DND-41 (cell line): ENCODE measurements at regions not wholly inside any gene's neighbourhood (a gene's known extent, or its start where the extent isn't known, plus 50 kb on each side); places are given as distances from the start of the nearest gene placed in this dataset.

Source experiments
- ATAC-seq: fragments of 200-7000 bp; cut with Tn5 transposase; 3 replicates; pipeline ENCODE4 v1.9.1; 2021; ENCODE audit warnings: low read depth; ENCODE audit not compliant: insufficient read depth
- DNase-seq: peaks from one replicate; pipeline ENCODE4 v3.0.0-alpha.2; 2020
- H2AFZ ChIP-seq: 2 replicates; pipeline ENCODE4 v1.6.0; 2012; ENCODE audit warnings: low read depth, low read length
- H3K27ac ChIP-seq: 2 replicates; pipeline ENCODE4 v1.5.1; 2012; ENCODE audit warnings: low read length, inconsistent platforms
- H3K27me3 ChIP-seq: fragments of 200-600 bp; sonication (generic); 2 replicates; pipeline ENCODE4 v1.6.0; 2012; ENCODE audit warnings: low read length, mild to moderate bottlenecking, inconsistent platforms; ENCODE audit not compliant: insufficient read depth, poor library complexity
- H3K36me3 ChIP-seq: 2 replicates; pipeline ENCODE4 v1.5.1; 2012; ENCODE audit warnings: low read length, inconsistent platforms; ENCODE audit not compliant: insufficient read depth
- H3K4me1 ChIP-seq: 2 replicates; pipeline ENCODE4 v1.5.1; 2012; ENCODE audit warnings: mild to moderate bottlenecking, low read length; ENCODE audit not compliant: insufficient read depth
- H3K4me2 ChIP-seq: 2 replicates; pipeline ENCODE4 v1.6.0; 2012; ENCODE audit warnings: mild to moderate bottlenecking, moderate library complexity, low read length, inconsistent platforms; ENCODE audit not compliant: insufficient read depth
- H3K4me3 ChIP-seq, 2 experiments: fragments of 200-600 bp in 1 of 2; shearing (Covaris generic) in 1 of 2; 2 replicates each; pipeline ENCODE4 v1.5.1; 2012 to 2016; ENCODE audit warnings: inconsistent platforms in 2 of 2, low read length in 2 of 2, mild to moderate bottlenecking in 2 of 2, low read depth in 1 of 2, moderate library complexity in 1 of 2
- H3K79me2 ChIP-seq: 2 replicates; pipeline ENCODE4 v1.6.0; 2012; ENCODE audit warnings: low read length, inconsistent platforms; ENCODE audit not compliant: insufficient read depth
- H3K9ac ChIP-seq: 2 replicates; pipeline ENCODE4 v1.6.0; 2012; ENCODE audit warnings: low read depth, mild to moderate bottlenecking, inconsistent platforms, low read length, moderate library complexity
- H3K9me3 ChIP-seq: 2 replicates; pipeline ENCODE4 v1.5.1; 2012; ENCODE audit warnings: low read length, moderate library complexity, mild to moderate bottlenecking, inconsistent platforms; ENCODE audit not compliant: insufficient read depth, severe bottlenecking
- H4K20me1 ChIP-seq: 2 replicates; pipeline ENCODE4 v1.6.0; 2012; ENCODE audit warnings: low read length; ENCODE audit not compliant: insufficient read depth
- EZH2 ChIP-seq: IDR thresholded peaks from 3 replicates; pipeline ENCODE4 v1.6.1; 2012; ENCODE audit warnings: borderline replicate concordance, low read depth, mild to moderate bottlenecking, moderate library complexity, low read length, inconsistent platforms; ENCODE audit not compliant: severe bottlenecking
- TF ChIP-seq, protein P1 (sequence below): IDR thresholded peaks from 2 replicates; pipeline ENCODE4 v1.5.1; 2012; ENCODE audit warnings: borderline replicate concordance, low read length, moderate library complexity, mild to moderate bottlenecking; ENCODE audit not compliant: poor library complexity, severe bottlenecking; ENCODE audit errors: extremely low read depth

DNA sequence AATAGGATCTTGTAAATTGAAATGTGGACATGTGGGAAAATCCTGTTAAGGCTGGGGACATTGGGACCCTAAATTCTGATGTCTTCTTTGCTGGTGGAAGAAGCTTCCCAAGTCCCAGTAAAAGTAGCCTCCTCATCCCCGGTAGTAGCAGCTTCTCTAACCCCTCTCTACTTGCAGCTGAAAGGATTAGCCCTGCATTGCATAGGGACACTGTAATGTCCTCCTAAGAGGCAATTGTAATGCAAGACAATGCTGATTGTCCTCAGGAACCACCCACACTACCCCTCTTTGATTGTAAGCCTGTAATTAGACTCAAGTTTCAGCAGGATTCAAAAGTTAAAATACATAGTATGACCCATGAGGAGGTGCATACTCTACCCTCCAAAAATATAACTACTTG, 1938.4 kb upstream of the C9orf72 start:
- H3K27me3 ChIP-seq: no peaks in the 10 kb centered on the region
- no peaks in the 10 kb centered on the region for H3K4me1 ChIP-seq
- no peaks in the 10 kb centered on the region for H3K79me2 ChIP-seq
- ATAC-seq (no peak), DNase-seq (no peak)
- H3K9ac ChIP-seq: no peak overlapping the region
- no peak overlapping the region for H2AFZ ChIP-seq
- H4K20me1 ChIP-seq: no peaks in the 10 kb centered on the region
- TF ChIP-seq, protein P1, sequence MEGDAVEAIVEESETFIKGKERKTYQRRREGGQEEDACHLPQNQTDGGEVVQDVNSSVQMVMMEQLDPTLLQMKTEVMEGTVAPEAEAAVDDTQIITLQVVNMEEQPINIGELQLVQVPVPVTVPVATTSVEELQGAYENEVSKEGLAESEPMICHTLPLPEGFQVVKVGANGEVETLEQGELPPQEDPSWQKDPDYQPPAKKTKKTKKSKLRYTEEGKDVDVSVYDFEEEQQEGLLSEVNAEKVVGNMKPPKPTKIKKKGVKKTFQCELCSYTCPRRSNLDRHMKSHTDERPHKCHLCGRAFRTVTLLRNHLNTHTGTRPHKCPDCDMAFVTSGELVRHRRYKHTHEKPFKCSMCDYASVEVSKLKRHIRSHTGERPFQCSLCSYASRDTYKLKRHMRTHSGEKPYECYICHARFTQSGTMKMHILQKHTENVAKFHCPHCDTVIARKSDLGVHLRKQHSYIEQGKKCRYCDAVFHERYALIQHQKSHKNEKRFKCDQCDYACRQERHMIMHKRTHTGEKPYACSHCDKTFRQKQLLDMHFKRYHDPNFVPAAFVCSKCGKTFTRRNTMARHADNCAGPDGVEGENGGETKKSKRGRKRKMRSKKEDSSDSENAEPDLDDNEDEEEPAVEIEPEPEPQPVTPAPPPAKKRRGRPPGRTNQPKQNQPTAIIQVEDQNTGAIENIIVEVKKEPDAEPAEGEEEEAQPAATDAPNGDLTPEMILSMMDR: no peak
- H3K9me3 ChIP-seq: no peaks in the 10 kb centered on the region
- H3K36me3 ChIP-seq: no peaks in the 10 kb centered on the region
- no peak overlapping the region for H3K4me2 ChIP-seq
- no peak overlapping the region for H3K27ac ChIP-seq
- H3K4me3 ChIP-seq: no peak overlapping the region

- H3K9me3 ChIP-seq: no peaks in the 10 kb centered on the region
- no peak overlapping the region for H3K4me2 ChIP-seq
- DNase-seq (no peak), ATAC-seq (no peak)
- no peak overlapping the region for H3K27ac ChIP-seq
- H4K20me1 ChIP-seq: no peaks in the 10 kb centered on the region
- H3K4me3 ChIP-seq: no peak overlapping the region
- H2AFZ ChIP-seq: no peak overlapping the region
- no peak overlapping the region for H3K9ac ChIP-seq
- no peak for TF ChIP-seq EZH2
- TF ChIP-seq, protein P1: no peak
- no peaks in the 10 kb centered on the region for H3K79me2 ChIP-seq
- no peaks in the 10 kb centered on the region for H3K36me3 ChIP-seq
- H3K4me1 ChIP-seq: no peaks in the 10 kb centered on the region
- H3K27me3 ChIP-seq: no peaks in the 10 kb centered on the region
These were observed 1941.1 kb upstream of the C9orf72 start for GRCh38 chr9:29514336-29514735.

- Histone ChIP-seq H3K79me2 (no peaks in the 10 kb centered on the region), H3K4me1 (no peaks in the 10 kb centered on the region), H3K4me3 (no peak overlapping the region), H3K27ac (no peak overlapping the region), H3K9me3 (no peaks in the 10 kb centered on the region), H4K20me1 (no peaks in the 10 kb centered on the region), H3K9ac (no peak overlapping the region), H3K36me3 (no peaks in the 10 kb centered on the region), H2AFZ (no peak overlapping the region), H3K27me3 (no peaks in the 10 kb centered on the region), H3K4me2 (no peak overlapping the region)
- ATAC-seq (no peak), DNase-seq (no peak)
- TF ChIP-seq EZH2: no peak
- TF ChIP-seq, protein P1: no peak
These were observed 1941.6 kb upstream of the C9orf72 start for GRCh38 chr9:29514862-29515261.

DNA sequence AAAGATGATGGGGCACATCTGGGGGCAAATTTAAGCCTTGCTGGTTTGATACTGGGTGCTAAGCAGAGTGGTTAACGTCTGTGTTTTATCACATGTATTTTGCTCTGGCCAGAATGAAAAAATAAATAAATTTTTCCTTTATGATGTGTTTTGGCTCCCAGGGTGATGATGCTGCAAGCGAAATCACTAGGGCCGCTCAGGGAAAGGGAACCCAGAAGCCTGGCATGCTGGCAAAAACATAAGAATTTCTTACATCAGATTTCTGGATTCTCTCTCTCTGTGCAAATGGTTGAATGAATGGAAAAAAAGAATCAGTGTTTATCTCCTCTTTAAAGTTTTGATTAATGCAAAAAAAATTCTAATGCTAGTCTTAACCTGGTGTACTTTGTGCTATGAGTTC, 1975.2 kb upstream of the C9orf72 start:
- Histone ChIP-seq H3K79me2 (no peaks in the 10 kb centered on the region), H3K27ac (no peak overlapping the region), H3K9me3 (no peaks in the 10 kb centered on the region), H3K4me2 (no peak overlapping the region), H3K36me3 (no peaks in the 10 kb centered on the region), H2AFZ (no peak overlapping the region), H3K4me3 (no peak overlapping the region), H3K9ac (no peak overlapping the region), H4K20me1 (no peaks in the 10 kb centered on the region), H3K27me3 (no peaks in the 10 kb centered on the region), H3K4me1 (no peaks in the 10 kb centered on the region)
- no peak for ATAC-seq
- DNase-seq: no peak
- no peak for TF ChIP-seq EZH2
- TF ChIP-seq, protein P1: no peak
